HG02571 (cell line): ENCODE measurements at regions not wholly inside any gene's neighbourhood (a gene's known extent, or its start where the extent isn't known, plus 50 kb on each side); places are given as distances from the start of the nearest gene placed in this dataset.
"Not testable (repeated sequence)": the region's sequence is repeated elsewhere in the genome, so short reads cannot be mapped to it uniquely, and the experiment has no call there.

Experiments
- ATAC-seq: cut with Tn5 transposase; IDR thresholded peaks from one replicate; pipeline ENCODE4 v1.9.1; 2021; ENCODE audit warnings: mild to moderate bottlenecking, moderate library complexity; ENCODE audit not compliant: unreplicated experiment

DNA sequence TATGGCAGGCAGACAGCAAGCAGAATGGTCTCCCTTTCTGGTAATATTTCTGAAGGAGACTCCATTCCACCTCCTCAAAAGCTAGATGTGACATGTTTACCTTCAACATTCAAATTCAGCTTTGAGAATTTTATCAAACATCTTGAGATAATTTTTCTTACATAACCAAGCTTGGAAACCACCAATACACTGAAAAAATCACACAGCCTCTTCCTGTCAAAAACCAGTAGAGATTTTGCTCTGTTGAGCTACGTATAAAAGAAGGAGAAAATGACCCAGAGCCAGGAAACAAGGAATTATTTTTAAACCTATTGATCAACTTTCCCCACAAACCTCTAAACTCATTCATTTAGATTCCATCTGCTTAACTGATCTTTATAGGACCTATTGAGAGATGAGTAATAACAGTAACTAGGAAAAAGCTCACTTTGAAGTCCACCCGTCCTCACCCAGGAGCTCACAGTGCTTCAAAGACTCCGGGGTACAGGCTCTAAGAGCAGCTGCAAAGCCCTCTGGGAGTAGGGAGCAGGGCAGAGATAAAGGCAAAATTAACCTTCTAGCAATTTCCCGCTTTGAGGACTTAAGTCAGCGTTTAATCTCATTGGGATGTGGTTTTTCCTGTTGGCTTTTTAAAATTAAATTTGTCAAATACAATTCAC is 318.2 kb upstream of the RASGEF1B start:
- ATAC-seq: no peak

DNA sequence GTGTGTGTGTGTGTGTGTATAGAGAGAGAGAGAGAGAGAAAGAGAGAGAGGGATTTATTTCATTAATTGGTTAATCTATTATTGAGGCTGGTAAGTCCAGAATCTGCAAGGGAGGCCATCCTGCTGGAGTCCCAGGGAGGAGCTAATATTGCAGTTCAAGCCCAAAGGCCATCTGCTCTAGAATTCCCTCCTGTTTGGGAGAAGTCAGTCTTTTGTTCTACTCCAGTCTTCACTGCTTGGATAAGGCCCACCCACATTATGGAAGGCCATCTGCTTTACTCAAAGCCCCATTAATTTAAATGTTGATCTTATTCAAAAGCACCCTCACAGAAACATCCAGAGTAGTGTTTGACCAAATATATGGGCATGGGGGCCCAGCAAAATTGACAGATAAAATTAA is 317.5 kb upstream of the RASGEF1B start:
- ATAC-seq: no peak

DNA sequence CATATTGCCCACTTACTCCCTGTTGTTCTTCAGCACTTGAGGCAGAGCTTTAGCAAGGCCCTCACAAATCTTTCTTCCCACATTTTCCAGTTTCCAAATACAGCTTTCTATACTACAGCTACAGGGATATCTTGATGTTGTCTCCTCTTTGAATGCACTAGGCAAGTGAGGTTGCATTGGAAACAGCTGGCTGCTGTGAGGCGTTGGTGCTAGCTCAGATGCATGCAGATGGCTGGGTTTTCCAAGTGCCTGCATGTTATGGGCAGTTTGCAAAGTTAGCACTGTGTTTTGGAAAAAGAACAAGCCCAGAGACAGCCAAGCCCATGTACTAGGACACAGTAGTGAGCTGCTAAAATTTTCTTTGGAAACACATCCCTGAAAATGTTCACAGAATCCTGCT is 315.1 kb upstream of the RASGEF1B start:
- ATAC-seq: no peak

DNA sequence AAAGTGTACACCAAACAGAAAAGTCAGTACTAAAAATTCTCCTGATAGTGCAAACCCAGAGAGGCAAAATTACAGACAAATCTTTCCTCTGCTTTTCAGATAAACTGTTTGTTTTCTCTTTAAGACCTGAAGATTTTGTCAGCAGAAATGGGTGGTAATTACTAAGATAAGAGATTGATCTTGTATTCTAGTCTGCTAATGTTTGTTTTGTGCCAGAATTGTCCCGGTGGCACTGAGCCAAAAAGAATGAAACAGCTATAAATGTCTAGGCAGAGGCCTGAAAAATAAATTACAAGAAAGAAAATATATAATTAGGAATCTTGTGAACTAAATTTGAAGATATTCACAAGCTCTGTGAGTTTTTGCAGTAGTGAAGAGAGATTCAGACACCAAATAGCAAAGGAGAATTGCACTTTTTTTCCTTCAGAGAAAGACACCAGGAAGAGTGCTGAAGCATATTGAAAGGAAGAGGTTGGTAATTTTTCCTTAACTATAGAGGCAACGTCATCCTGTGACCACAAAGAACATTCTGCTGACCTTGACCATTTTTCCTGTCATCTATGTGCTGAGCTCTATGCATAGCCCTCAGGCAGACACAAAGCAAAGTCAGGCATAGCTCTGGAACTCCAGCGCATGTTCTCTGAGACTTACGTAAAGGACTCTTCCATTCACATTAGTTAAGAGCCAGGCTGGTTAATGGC is 314.5 kb upstream of the RASGEF1B start:
- no peak for ATAC-seq

DNA sequence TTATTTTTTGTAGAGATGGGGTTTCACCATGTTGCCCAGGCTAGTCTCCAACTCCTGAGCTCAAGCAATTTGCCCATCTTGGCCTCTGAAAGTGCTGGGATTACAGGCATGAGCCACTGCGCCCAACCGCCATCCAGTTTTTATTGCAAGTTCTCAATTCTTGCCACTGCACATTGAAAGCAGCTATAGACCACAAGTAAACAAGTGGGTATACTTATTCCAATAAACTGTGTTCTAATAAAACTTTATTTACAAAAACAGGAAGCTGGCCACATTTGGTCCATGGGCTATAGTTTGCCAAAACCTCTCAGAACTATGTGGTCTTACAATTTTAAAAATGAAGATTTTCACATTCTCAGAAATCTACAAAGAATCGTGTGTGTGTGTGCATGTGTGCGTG is 313.6 kb upstream of the RASGEF1B start:
- no peak for ATAC-seq

DNA sequence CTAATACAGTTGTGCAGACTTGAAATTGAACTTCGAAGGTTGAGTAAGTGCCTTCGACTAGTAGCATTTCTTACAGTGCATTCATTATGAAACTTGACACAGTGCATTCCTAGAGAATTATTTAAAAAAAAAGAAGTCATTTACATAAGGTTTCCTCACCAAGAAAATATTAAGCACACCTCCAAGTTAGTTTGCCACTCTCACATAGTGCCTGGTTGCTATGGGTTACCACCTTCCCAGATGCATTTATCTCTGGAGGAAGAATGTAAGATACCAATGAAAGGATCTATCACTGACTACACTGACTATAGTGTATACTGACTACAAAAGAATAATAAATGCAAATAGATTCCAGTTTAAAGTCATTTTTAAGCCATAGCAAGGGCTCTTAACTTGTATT is 311.9 kb upstream of the RASGEF1B start:
- ATAC-seq: no peak

DNA sequence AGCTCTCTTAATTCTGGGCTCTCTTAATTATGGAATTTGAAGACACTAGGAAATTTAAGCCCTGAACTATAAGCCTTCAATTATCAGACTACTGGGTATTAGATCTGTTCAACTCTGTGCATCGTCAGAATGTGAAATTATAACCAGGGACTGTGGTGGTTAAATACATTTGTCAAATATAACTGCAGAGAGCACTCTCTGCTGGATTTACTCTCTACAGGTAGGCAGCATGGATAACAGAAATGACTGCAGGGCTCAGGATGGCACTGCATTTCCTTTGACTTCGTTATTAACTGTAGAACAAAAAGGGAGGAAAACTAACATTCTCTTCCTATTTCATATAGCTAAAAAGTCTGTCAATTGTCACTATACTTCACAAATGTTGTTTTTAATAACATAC is 310.1 kb upstream of the RASGEF1B start:
- no peak for ATAC-seq

DNA sequence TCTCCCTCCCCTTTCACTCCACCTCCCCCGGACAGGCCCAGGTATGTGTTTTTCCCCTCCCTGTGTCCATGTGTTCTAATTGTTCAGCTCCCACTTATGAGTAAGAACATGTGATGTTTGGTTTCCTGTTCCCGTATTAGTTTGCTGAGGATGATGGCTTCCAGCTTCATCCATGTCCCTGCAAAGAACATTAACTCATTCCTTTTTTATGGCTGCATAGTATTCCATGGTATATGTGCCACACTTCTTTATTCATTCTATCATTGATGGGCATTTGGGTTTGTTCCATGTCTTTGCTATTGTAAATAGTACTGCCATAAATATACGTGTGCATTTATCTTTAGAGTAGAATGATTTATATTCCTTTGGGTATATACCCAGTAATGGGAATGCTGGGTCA is 306.0 kb upstream of the RASGEF1B start:
- ATAC-seq: not testable (repeated sequence)

DNA sequence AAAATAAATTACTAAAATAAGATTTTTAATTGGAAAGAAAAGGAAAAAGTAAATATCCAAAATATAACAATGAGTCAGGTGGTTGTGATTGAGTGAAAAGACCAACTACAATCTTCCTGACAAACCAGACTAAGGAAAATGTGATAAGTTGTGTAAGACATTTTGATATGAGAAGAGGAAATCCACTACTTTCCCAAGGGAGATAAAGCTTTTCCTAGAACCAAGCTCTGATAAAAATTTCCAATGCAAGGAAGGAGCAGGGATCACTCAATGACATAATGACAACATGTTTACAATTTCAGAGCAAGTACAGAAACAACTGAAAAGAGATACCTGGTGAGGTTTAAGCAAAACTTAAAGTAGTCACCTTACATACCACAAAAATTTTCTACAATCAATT is 305.1 kb upstream of the RASGEF1B start:
- no peak for ATAC-seq

DNA sequence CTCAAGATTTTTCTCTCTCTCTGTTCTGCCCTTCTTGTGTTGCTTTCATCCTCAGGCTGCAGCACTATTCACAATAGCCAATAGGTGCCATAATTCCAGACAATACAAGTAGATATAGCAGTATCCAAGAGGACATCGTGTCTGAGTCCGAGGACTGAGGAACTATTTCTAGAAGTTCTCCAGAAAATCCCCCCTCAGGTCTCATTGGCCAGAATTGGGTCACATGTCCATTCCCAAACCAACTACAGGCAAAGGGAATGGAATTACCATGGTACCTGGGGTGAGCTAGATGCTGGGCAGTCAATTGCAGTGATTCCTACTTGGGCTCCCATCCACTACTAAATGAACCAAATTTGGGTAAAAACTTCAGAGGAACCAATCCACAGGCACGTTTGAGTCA is 301.9 kb upstream of the RASGEF1B start:
- ATAC-seq: no peak

DNA sequence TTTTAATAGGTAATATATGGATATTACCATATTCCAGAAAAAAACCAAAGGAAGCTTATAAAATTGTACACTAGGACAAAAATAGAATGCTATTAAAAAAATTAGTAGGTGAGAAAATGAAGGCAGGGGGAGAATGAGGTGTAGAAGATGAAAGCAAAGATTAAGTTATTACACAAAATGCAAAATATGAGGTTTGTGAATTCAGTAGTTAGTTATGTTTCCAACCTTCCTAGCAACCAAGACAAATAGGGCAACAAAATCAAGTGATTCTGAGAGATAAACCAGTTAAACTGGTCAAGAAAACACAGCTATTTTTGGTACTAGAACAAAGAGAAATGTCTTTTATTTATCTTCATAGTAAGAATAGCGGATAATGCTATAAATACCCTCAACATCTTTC is 300.0 kb upstream of the RASGEF1B start:
- ATAC-seq: no peak

DNA sequence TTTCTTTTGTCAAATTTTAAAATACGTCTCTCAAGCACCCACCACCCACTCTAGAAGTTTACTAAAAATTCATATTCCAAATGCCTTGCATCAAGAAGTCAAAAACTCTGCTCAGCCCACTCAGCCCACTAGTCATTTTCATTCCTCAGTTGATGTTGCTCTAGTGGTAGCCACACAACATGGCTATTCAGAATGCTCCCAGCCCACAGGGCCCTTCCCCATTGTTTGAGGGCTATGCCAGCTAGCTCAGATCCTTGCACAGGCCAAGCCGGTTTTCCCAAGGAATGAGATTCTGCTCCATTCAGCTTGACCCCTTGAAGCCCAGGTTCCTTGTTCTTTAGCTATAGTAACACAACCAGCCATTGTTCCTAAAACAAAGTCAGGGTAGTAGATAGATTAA is 297.5 kb upstream of the RASGEF1B start:
- ATAC-seq: no peak

DNA sequence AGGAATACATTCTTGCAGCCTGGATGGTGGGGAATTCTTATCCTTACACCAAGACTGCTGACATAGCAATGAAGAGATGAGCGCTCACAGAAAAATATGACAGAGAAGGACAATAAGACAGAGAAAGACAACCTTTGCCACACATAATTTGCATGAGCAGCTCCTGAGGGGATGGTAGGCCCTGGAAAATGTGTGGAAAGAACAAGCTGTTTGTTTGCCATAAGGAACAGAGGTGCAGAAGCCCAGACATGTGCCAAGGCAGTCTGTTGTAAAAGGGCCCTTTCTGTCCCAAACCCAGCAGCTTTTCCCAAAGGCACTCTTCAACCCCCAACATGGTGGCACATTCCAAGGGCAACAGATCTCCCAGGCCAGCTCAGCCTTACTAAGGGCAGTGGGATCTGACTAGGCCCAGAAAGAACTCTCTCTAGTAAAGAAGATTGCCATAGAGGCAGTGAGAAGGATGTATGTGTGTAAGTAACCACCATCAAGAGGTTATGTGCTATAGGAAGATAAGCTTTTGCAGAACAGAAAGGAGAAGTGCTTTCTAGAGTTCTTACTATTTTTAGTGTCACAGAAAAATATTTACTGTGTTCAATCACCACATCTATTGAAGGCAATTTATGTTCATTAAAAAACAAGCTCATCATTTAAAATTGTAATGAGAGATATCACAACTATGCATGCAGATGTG is 287.0 kb upstream of the RASGEF1B start:
- no peak for ATAC-seq

DNA sequence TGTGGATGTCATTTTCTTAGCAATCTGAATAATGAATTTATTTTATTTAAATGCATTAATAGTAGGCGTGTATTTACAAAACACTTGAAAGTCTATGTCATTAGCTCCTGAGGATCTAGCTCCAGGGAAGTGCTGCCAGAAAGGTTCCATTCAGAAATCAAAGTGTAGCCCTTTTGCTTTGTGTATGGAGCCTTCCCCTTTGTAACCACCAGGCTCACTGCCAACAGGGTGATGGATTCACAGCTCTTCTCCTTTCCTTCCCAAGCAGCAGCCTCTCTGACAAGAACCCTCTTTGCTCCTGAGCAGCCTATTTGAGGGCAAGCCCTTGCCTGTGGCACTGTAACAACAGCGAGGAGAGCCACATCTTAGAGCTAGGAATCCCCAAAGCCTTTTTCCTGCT is 286.0 kb upstream of the RASGEF1B start:
- no peak for ATAC-seq

DNA sequence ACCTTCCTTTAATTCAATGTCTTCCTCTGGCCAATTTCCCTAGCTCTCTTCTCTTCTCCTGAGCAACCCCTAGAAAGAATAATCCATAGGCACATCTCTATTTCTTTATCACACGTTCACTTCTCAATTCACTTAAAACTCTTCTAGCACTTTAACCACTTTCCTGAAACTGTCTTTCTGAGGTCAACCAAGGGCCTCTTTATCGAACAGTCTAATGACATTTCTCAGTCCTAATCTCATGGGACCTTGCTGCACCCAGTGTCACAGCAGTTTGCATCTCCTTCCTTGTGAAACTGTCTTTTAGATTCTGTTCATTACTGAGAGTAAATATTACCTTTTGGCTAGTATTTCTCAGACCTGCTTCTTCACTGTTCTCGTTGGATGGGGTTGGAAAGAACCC is 285.3 kb upstream of the RASGEF1B start:
- peak; percentile 53 for ATAC-seq

DNA sequence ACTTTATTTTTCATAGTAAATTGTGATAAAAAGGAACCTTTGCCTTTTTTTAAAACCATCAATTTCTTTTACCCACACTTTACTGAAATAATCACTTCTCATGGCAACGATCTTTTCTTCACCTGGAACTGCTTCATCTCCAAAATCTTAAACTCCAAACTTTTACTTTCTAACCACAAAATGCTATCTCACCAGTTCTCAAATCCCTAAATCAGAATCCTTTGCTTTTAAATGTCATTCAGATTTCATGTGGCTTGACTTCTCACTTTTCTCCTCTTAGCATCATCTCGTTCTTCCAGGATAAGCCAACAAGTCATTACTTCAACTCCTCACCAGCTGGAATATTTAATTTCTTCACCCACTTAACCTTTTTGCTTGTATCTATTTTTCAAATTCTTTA is 284.3 kb upstream of the RASGEF1B start:
- no peak for ATAC-seq

DNA sequence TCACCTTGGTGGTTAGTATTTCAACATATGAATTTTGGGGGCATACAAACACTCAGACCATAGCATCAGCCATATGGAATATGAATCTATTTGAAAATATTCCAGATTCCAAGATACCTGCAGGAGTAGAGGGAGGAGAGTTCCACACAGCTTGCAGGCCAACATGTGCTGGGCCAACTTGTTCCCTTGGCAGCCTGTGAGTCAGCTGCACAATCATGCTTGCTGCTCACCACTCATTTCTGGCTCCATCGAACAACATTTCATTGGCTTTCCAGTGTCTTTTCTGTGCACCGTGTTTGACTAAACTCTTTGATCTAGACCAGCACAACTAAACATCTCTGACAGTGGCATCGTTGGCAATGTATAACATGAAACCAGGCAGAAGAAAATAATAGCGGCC is 282.5 kb upstream of the RASGEF1B start:
- no peak for ATAC-seq

DNA sequence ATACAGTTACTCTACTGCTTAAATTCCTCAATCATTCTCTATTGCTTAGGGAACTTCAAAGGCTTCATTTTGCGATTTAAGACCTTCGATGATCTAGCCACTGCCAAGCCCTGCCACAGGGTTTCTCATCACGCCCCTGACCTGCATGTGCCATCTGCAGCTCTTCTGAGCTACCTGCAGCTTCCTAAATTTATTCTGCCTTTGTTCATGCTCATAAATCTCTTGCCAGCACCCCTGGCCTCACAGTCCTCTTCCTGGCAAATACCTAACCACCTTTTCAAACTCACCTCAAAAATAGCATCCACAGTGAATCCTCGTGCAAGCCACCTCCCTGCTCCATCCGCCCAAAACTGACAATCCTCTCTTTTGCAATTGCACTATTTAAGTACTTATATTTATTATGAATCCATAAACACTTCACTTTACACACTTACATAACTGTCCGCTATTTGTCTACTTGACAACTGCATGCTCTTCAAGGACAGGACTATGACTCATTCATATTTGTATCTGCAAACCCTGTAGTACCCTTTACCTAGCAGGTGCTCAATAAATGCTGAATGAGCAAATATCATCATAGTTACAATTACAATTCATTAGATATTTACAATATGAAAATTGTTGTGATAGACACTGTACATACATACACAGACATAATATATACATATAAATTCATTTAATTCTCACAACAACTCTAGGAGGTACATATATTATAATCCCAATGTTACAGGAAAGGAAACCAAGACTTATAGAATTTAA is 280.0 kb upstream of the RASGEF1B start:
- no peak for ATAC-seq

DNA sequence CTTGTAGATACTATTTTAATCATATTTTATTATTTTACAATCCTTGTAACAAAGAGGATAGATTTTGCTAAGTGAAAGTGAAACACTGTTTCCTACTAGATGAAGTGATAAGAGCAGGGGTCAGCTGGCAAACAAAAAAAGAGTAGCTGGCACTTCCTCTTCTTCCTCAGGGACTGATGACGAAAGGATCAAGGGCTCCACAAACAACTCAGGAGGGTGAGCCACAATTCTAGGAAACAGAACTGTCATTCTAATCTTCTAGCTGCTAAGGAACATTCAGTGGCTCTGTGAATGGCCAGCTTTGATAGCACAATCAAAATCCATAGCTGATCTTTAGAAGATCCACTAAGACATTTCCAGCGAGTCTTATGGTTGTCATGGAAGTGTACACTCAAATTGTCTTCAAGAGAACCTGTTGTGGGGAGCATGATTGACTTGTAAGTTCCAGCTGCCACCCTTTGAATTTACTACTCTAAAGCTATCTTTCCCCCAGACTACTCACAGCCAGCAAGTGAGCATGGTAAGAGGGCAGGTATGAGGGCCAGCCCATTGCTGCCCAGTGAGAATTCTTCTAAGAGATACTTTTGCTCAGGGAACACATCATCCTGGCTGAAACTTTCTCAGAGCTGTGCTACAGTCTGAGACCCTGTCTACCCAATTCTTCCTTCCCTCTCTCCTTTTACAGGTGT is 275.7 kb upstream of the RASGEF1B start:
- ATAC-seq: no peak

DNA sequence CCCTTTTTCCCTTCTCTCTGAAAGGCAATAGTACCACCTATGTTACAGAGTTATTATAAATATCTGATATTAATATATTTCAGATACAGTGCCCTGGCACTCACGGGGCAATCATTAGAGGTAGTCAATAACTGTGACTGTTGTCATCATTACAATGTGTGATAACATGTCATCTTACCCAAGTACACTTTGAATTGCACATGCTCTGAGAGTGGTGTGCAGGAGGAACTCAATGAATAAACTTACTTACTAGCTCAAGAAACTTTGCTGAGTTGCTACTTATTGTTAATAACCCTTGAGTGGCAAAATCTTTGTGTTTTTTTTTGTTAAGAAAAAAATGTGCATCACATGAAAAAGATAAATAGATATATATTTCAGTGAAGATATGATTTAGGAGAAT is 275.1 kb upstream of the RASGEF1B start:
- ATAC-seq: no peak

DNA sequence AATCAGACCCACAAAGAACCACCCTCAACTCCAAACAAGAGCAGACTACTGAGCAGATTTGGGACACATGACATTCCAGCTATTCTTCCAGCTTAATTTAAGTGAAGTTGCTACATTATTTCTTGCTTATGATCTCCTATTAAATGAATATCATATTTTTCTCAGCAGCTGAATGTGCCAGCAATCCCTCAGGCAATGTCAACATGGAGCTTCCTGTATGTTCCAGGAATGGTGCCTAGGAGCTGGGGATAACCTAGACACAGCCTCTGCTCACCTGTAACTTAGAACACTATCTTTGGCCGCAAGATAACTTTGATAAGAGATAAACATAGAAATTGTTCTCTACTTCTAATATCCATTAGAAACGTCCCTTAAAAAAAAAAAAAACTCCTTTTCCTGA is 274.4 kb upstream of the RASGEF1B start:
- no peak for ATAC-seq
